Sigmoid colon (tissue), 4 donors: ENCODE measurements at regions not wholly inside any gene's neighbourhood (a gene's known extent, or its start where the extent isn't known, plus 50 kb on each side); places are given as distances from the start of the nearest gene placed in this dataset.

Experiments used
- POLR2A ChIP-seq, 2 donors: fragments of 450-650 bp; IDR thresholded peaks; one replicate each; pipeline ENCODE4 v1.6.1; 2016; ENCODE audit warnings: antibody characterized with exemption in 2 of 2, mild to moderate bottlenecking in 2 of 2, moderate library complexity in 2 of 2
- POLR2AphosphoS5 ChIP-seq, 4 donors: sonication (generic); formaldehyde crosslinking; IDR thresholded peaks; one replicate each; pipeline ENCODE4 v1.6.1; 2017; ENCODE audit warnings: antibody characterized with exemption in 4 of 4
- TF ChIP-seq, protein P1 (sequence below), 4 experiments: fragments of 450-650 bp in 3 of 4; fragments of 200-600 bp in 1 of 4; IDR thresholded peaks; one replicate each; pipeline ENCODE4 v1.5.1; 2016 to 2019; ENCODE audit warnings: antibody characterized with exemption in 4 of 4, mild to moderate bottlenecking in 3 of 4, moderate library complexity in 2 of 4

DNA sequence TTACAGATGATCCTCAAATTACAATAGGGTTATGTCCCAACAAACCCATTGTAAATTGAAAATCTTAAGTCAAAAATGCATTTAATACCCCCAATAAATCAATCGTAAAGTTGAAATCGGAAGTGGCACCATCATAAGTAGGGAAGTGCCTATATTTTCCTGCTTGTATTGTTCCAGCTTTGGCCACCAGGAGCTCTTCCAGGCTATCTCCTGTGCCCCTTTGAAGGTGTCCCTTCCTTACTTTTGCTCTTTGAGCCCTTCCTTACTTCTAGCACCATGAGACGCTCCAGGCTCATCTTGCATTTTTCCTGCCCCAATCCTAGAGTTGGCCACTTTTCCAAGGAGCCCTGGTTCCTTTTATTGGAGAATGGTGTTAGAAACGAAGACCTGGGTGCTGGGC, 163.0 kb upstream of the TSC22D1 start:
- TF ChIP-seq, protein P1, sequence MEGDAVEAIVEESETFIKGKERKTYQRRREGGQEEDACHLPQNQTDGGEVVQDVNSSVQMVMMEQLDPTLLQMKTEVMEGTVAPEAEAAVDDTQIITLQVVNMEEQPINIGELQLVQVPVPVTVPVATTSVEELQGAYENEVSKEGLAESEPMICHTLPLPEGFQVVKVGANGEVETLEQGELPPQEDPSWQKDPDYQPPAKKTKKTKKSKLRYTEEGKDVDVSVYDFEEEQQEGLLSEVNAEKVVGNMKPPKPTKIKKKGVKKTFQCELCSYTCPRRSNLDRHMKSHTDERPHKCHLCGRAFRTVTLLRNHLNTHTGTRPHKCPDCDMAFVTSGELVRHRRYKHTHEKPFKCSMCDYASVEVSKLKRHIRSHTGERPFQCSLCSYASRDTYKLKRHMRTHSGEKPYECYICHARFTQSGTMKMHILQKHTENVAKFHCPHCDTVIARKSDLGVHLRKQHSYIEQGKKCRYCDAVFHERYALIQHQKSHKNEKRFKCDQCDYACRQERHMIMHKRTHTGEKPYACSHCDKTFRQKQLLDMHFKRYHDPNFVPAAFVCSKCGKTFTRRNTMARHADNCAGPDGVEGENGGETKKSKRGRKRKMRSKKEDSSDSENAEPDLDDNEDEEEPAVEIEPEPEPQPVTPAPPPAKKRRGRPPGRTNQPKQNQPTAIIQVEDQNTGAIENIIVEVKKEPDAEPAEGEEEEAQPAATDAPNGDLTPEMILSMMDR (IDR thresholded peaks at IDR 0.05): no peak
- TF ChIP-seq POLR2AphosphoS5 (IDR thresholded peaks at IDR 0.05) (no peak), POLR2A (IDR thresholded peaks at IDR 0.05) (no peak)
